Mesenchymal stem cell (in vitro differentiated cells and primary cell): ENCODE measurements at regions not wholly inside any gene's neighbourhood (a gene's known extent, or its start where the extent isn't known, plus 50 kb on each side); places are given as distances from the start of the nearest gene placed in this dataset.
A peak's percentile ranks its signal among the peaks of the same experiment; 100 is the strongest.

Experiments used
- DNase-seq: peaks from one replicate; pipeline ENCODE4 v3.0.0-alpha.2; 2013
- H2AFZ ChIP-seq: one replicate; pipeline ENCODE4 v1.6.1; 2013; ENCODE audit warnings: low read depth, mild to moderate bottlenecking, control low read depth, inconsistent platforms, low read length, moderate library complexity
- H2AK5ac ChIP-seq: 2 replicates; pipeline ENCODE4 v1.6.1; 2013; ENCODE audit warnings: low read length, moderate library complexity, mild to moderate bottlenecking, inconsistent platforms; ENCODE audit not compliant: severe bottlenecking
- H2BK120ac ChIP-seq: one replicate; pipeline ENCODE4 v1.6.1; 2013; ENCODE audit warnings: low read depth, mild to moderate bottlenecking, inconsistent platforms, low read length, moderate library complexity
- H2BK12ac ChIP-seq, 2 experiments: one replicate each; pipeline ENCODE4 v1.6.1; 2013; ENCODE audit warnings: inconsistent platforms in 2 of 2, low read length in 2 of 2, mild to moderate bottlenecking in 2 of 2, moderate library complexity in 2 of 2, control low read depth in 1 of 2
- H2BK15ac ChIP-seq: one replicate; pipeline ENCODE4 v1.6.1; 2013; ENCODE audit warnings: mild to moderate bottlenecking, low read depth, inconsistent platforms; ENCODE audit not compliant: poor library complexity, severe bottlenecking
- H2BK5ac ChIP-seq: 2 replicates; pipeline ENCODE4 v1.6.1; 2013; ENCODE audit warnings: low read depth, mild to moderate bottlenecking, low read length, control low read depth, inconsistent platforms; ENCODE audit not compliant: poor library complexity, severe bottlenecking
- H3K14ac ChIP-seq, 2 experiments: one replicate each; pipeline ENCODE4 v1.6.1; 2013; ENCODE audit warnings: inconsistent platforms in 2 of 2, low read length in 2 of 2, control low read depth in 1 of 2, mild to moderate bottlenecking in 1 of 2, moderate library complexity in 1 of 2
- H3K18ac ChIP-seq, 2 experiments: one replicate each; pipeline ENCODE4 v1.6.1; 2013; ENCODE audit warnings: inconsistent platforms in 2 of 2, low read length in 2 of 2, control low read depth in 1 of 2, low read depth in 1 of 2, mild to moderate bottlenecking in 1 of 2
- H3K23ac ChIP-seq, 2 experiments: one replicate each; pipeline ENCODE4 v1.6.1; 2013; ENCODE audit warnings: inconsistent platforms in 2 of 2, low read length in 2 of 2, mild to moderate bottlenecking in 2 of 2, moderate library complexity in 2 of 2, control low read depth in 1 of 2
- H3K27ac ChIP-seq: 2 replicates; pipeline ENCODE4 v1.5.1; 2013; ENCODE audit warnings: mild to moderate bottlenecking, moderate library complexity, low read length, control low read depth, inconsistent platforms; ENCODE audit not compliant: poor library complexity, severe bottlenecking
- H3K27me3 ChIP-seq, 2 experiments: 2 replicates each; pipeline versions ENCODE4 v1.6.1 to v1.7.0; 2013; ENCODE audit warnings: low read length in 2 of 2, mild to moderate bottlenecking in 2 of 2, moderate library complexity in 2 of 2, control low read depth in 1 of 2, inconsistent platforms in 1 of 2; ENCODE audit not compliant: control insufficient read depth in 1 of 2, insufficient read depth in 1 of 2
- H3K36me3 ChIP-seq, 2 experiments: 2 replicates each; pipeline versions ENCODE4 v1.6.1 to v1.7.0; 2013; ENCODE audit warnings: low read length in 2 of 2, control low read depth in 1 of 2, inconsistent platforms in 1 of 2, low read depth in 1 of 2, mild to moderate bottlenecking in 1 of 2; ENCODE audit not compliant: insufficient read depth in 2 of 2, control insufficient read depth in 1 of 2
- H3K4ac ChIP-seq, 2 experiments: one replicate each; pipeline ENCODE4 v1.6.1; 2013; ENCODE audit warnings: inconsistent platforms in 2 of 2, low read length in 2 of 2, mild to moderate bottlenecking in 2 of 2, moderate library complexity in 2 of 2, control low read depth in 1 of 2, low read depth in 1 of 2
- H3K4me1 ChIP-seq: 2 replicates; pipeline ENCODE4 v1.6.1; 2013; ENCODE audit warnings: low read depth, low read length, control low read depth; ENCODE audit not compliant: control insufficient read depth, insufficient read depth
- H3K4me2 ChIP-seq: 2 replicates; pipeline ENCODE4 v1.6.1; 2013; ENCODE audit warnings: low read length, mild to moderate bottlenecking, inconsistent platforms; ENCODE audit not compliant: poor library complexity, severe bottlenecking
- H3K4me3 ChIP-seq, 2 experiments: 2 replicates each; pipeline versions ENCODE4 v1.5.1 to v1.7.0; 2013; ENCODE audit warnings: low read length in 2 of 2, mild to moderate bottlenecking in 2 of 2, control low read depth in 1 of 2, low read depth in 1 of 2; ENCODE audit not compliant: insufficient read depth in 1 of 2
- H3K79me1 ChIP-seq: replicated peaks from 2 replicates; pipeline ENCODE4 v1.6.1; 2013; ENCODE audit warnings: mild to moderate bottlenecking, control low read depth, low read length, inconsistent platforms; ENCODE audit not compliant: poor library complexity, severe bottlenecking
- H3K9ac ChIP-seq: 2 replicates; pipeline ENCODE4 v1.7.0; 2013; ENCODE audit warnings: mild to moderate bottlenecking, low read length, moderate library complexity
- H3K9me3 ChIP-seq: 2 replicates; pipeline ENCODE4 v1.7.0; 2013; ENCODE audit warnings: mild to moderate bottlenecking, low read length; ENCODE audit not compliant: control insufficient read depth
- H4K8ac ChIP-seq: one replicate; pipeline ENCODE4 v1.6.1; 2013; ENCODE audit warnings: inconsistent platforms, mild to moderate bottlenecking, low read length, moderate library complexity
- H4K91ac ChIP-seq: one replicate; pipeline ENCODE4 v1.6.1; 2013; ENCODE audit warnings: mild to moderate bottlenecking, low read length, inconsistent platforms
- WGBS: methylation state at CpG from one replicate; pipeline ENCODE4 v1.1.7; 2013; ENCODE audit warnings: mixed read lengths; 5-methylcytosine and 5-hydroxymethylcytosine counted together

- 43% methylated on average over 2 of the region's 2 CpGs for WGBS
- no peak overlapping the region for H3K27ac ChIP-seq
Measured at GRCh38 chr4:11534623-11535302, 106.1 kb upstream of the HS3ST1 start.

GRCh38 chr4:11532138-11532537 is 103.4 kb upstream of the HS3ST1 start:
- no peak overlapping the region for H3K14ac ChIP-seq
- no peaks in the 10 kb centered on the region for H3K4me1 ChIP-seq
- no peak overlapping the region for H4K91ac ChIP-seq
- H2AK5ac ChIP-seq, result no peak overlapping the region
- H2AFZ ChIP-seq, result no peak overlapping the region
- no peak overlapping the region for H3K4ac ChIP-seq
- H3K4me2 ChIP-seq, result no peak overlapping the region
- no peak overlapping the region for H3K23ac ChIP-seq
- H3K18ac ChIP-seq, result no peak overlapping the region
- WGBS, result 86% methylated on average over 2 of the region's 2 CpGs
- no peaks in the 10 kb centered on the region for H3K27me3 ChIP-seq
- H2BK15ac ChIP-seq, result no peak overlapping the region
- no peak overlapping the region for H3K27ac ChIP-seq
- no peak overlapping the region for H3K4me3 ChIP-seq
- H3K9me3 ChIP-seq, result peaks cover 8% of the 10 kb centered on the region
- no peaks in the 10 kb centered on the region for H3K36me3 ChIP-seq
- H3K79me1 ChIP-seq, result no peaks in the 10 kb centered on the region
- no peak overlapping the region for H3K9ac ChIP-seq
- H2BK5ac ChIP-seq, result no peak overlapping the region
- H2BK12ac ChIP-seq, result no peak overlapping the region
- H4K8ac ChIP-seq, result no peak overlapping the region
- DNase-seq, result no peak
- no peak overlapping the region for H2BK120ac ChIP-seq

More at GRCh38 chr4:11534623-11535302, 106.1 kb upstream of the HS3ST1 start:
- no peak overlapping the region for H2BK120ac ChIP-seq
- H3K9me3 ChIP-seq, result peaks cover 8% of the 10 kb centered on the region
- no peak overlapping the region for H4K91ac ChIP-seq
- H3K4me2 ChIP-seq, result no peak overlapping the region
- H3K9ac ChIP-seq, result no peak overlapping the region
- no peaks in the 10 kb centered on the region for H3K4me1 ChIP-seq
- H3K27me3 ChIP-seq, result no peaks in the 10 kb centered on the region
- no peak overlapping the region for H3K4ac ChIP-seq
- H3K36me3 ChIP-seq, result no peaks in the 10 kb centered on the region
- no peak overlapping the region for H3K14ac ChIP-seq
- no peak overlapping the region for H2AFZ ChIP-seq
- no peak overlapping the region for H2BK12ac ChIP-seq
- no peak overlapping the region for H3K4me3 ChIP-seq
- H3K18ac ChIP-seq, result no peak overlapping the region
- no peak for DNase-seq
- H2AK5ac ChIP-seq, result no peak overlapping the region
- no peak overlapping the region for H2BK15ac ChIP-seq
- no peak overlapping the region for H3K23ac ChIP-seq
- H3K79me1 ChIP-seq, result no peaks in the 10 kb centered on the region
- no peak overlapping the region for H4K8ac ChIP-seq
- no peak overlapping the region for H2BK5ac ChIP-seq

GRCh38 chr4:11529625-11530201 is 101.0 kb upstream of the HS3ST1 start:
- WGBS, result 39% methylated on average over 6 of the region's 9 CpGs
- Histone ChIP-seq H4K91ac (no peak overlapping the region), H2BK120ac (no peak overlapping the region), H4K8ac (no peak overlapping the region), H3K27ac (no peak overlapping the region), H3K18ac (no peak overlapping the region), H3K36me3 (no peaks in the 10 kb centered on the region), H3K4me2 (no peak overlapping the region), H2AFZ (no peak overlapping the region), H3K9me3 (peaks cover 6% of the 10 kb centered on the region), H3K27me3 (no peaks in the 10 kb centered on the region), H3K4me1 (no peaks in the 10 kb centered on the region), H2BK15ac (no peak overlapping the region), H3K79me1 (no peaks in the 10 kb centered on the region), H2AK5ac (no peak overlapping the region), H2BK5ac (no peak overlapping the region), H3K9ac (no peak overlapping the region), H3K4ac (no peak overlapping the region), H3K4me3 (no peak overlapping the region), H3K23ac (no peak overlapping the region), H2BK12ac (no peak overlapping the region), H3K14ac (no peak overlapping the region)
- DNase-seq, result peak; percentile 93

GRCh38 chr4:11525085-11525484 is 96.4 kb upstream of the HS3ST1 start:
- no peak overlapping the region for H4K8ac ChIP-seq
- H3K79me1 ChIP-seq, result no peaks in the 10 kb centered on the region

More at GRCh38 chr4:11525085-11525484, 96.4 kb upstream of the HS3ST1 start:
- Histone ChIP-seq H3K4me3 (no peak overlapping the region), H3K27ac (no peak overlapping the region), H3K36me3 (no peaks in the 10 kb centered on the region), H3K9ac (no peak overlapping the region), H2BK5ac (no peak overlapping the region), H3K4ac (no peak overlapping the region), H3K4me2 (no peak overlapping the region), H3K18ac (no peak overlapping the region), H3K9me3 (no peaks in the 10 kb centered on the region), H3K4me1 (no peaks in the 10 kb centered on the region), H2BK120ac (no peak overlapping the region), H3K23ac (no peak overlapping the region), H3K27me3 (no peaks in the 10 kb centered on the region), H2AFZ (no peak overlapping the region), H3K14ac (no peak overlapping the region), H4K91ac (no peak overlapping the region), H2AK5ac (no peak overlapping the region), H2BK15ac (no peak overlapping the region), H2BK12ac (no peak overlapping the region)
- no CpG with 5 or more reads among the region's 1 CpG for WGBS
- DNase-seq, result peak; percentile 23
